ENCODE measurements at regions not wholly inside any gene's neighbourhood (a gene's known extent, or its start where the extent isn't known, plus 50 kb on each side); places are given as distances from the start of the nearest gene placed in this dataset.

DNA sequence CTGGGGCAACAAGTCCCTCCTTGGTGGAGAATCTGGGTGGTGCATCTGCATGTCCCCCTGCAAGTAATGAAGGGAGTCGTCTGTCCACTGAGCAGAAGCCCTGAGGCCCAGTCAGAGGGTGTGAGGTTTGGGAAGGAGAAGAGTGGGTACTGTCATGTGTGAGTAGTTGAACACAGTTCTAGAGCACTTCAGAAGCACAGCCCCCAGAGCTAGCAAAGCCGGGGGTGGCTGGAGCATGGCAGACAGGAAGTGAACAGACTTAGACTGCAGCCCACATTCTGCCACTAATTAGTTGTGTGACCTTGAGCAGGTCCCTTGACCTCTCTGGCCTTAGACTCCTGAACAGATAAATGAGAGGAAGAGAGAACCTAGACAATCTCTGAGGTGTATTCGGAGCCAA lies 207.6 kb downstream of the UACA start:
- no peak for DNase-seq

GRCh38 chr15:70547846-70548487 lies 215.4 kb downstream of the UACA start:
- DNase-seq = no peak

GRCh38 chr15:70545526-70545925 lies 217.8 kb downstream of the UACA start:
- no peak for DNase-seq

DNA sequence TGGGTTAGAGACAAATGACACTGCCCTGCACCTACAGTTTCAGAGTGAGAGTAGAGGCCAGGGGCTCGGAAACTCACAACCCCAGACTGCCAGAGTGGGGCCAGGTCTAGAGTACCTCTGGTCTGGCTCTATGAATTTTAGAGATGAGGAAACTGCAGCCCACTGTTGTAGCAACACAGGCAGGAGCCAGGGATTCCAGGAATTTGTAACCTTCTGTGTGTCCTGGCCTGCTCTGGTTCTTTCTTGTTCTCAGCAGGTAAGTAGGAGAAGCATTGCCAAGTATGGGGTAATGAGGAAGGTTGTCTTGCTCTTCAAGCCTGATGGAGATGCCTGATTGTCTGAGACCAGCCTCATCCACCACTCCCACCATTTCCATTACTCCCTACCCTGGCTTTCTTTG lies 221.8 kb downstream of the UACA start:
- DNase-seq = peak in 1 of 2 experiments; percentile 17

DNA sequence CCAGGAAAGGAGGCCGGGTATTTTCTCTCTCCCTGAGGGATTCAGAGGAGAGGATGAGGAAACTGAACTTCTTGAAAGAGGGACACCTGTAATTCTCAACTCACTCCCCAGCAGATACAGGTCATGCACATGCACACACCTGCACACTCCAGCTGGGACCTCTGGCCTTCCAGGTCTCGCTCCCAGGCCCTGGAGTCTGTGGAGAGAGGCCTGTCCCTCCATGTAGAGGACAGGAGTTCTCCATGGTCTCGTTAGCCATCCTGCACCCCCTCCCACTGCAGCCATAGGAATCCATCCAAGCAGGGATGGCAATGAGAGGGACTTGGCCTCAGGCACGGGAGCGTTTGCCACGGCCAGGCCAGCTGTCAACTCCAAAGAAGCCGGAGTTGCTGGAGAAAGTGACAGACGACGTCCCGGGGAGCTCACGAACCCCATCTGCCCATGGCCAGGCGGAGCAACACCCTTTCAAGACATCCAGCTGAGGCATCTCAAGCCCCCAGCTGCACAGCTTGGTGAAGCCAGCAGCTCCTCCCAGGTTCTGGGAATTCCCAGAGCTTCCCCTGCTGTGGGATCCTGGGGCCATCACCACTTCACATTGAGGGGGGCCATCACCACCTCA lies 223.3 kb downstream of the UACA start:
- no peak for DNase-seq

- DNase-seq = no peak
Measured at GRCh38 chr15:70539409-70539808, 223.9 kb downstream of the UACA start.

GRCh38 chr15:70538278-70538677 lies 225.1 kb downstream of the UACA start:
- no peak for DNase-seq

GRCh38 chr15:70535955-70536338 lies 227.4 kb downstream of the UACA start:
- DNase-seq = no peak

- no peak for DNase-seq
Measured at GRCh38 chr15:70535071-70535954, 228.0 kb downstream of the UACA start.

GRCh38 chr15:70533931-70534742 lies 229.2 kb downstream of the UACA start:
- DNase-seq = no peak

GRCh38 chr15:70532531-70533186 lies 230.7 kb downstream of the UACA start:
- no peak for DNase-seq

DNA sequence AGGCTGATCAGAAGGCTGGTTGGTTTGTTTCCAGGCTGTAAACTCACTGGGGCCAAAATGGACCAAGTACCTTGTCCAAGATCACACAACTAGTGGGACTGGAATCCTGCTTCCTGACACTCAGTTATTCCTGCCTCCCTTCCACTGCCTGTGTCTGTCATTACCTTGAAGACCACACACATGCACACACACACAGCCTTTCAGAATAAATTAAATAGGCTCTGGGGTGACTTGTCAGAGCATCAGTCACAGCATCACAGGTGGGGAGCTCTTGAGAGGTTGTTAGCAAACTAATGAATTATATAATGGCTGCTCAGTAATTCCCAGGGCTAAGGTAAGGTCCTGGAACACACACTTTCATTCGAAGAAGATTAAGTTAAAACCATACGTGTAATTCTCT lies 231.8 kb downstream of the UACA start:
- no peak for DNase-seq

DNA sequence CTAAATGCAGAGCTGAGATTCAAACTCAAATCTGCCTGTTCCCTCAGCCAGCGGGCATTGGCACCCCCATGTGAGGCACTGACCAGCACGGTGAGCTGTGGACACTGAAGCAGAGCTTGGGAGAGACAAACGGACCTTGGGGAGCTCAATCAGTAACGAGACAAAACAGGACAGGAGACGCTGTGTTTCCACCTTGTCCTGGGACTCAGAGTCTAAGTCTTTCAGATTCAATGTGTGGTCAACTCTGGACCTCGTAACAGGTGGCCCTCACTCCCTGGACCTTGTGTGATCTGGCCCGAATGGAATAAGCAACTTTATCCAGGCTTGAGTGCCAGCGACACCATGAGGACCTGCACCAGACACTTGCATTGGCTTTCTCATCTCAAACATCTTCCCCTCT lies 232.5 kb downstream of the UACA start:
- DNase-seq = no peak

GRCh38 chr15:70530503-70530902 lies 232.9 kb downstream of the UACA start:
- DNase-seq = no peak

DNA sequence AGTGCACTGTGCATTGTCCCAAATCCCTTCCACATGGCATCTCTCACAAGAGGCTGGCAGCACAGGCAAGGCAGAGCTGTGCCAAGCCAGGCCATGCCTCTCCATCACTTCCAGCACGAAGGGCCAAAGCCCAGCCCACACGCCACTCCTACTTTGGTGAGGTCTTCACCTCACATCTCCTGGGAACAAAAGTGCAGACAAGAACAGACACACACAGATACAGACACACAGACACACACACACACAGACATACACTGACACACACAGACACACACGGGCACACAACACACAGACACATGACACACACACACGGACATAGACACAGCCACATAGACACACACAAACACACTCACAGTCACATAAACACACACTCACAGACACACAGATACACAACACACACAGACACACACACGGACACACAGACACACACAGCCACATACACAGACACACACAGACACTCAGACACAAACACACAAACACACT lies 233.3 kb downstream of the UACA start:
- DNase-seq = no peak

GRCh38 chr15:70528816-70529215 lies 234.5 kb downstream of the UACA start:
- no peak for DNase-seq

GRCh38 chr15:70528270-70528706 lies 235.1 kb downstream of the UACA start:
- no peak for DNase-seq

GRCh38 chr15:70526974-70527325 lies 236.4 kb downstream of the UACA start:
- DNase-seq = peak; percentile 53 to 71

DNA sequence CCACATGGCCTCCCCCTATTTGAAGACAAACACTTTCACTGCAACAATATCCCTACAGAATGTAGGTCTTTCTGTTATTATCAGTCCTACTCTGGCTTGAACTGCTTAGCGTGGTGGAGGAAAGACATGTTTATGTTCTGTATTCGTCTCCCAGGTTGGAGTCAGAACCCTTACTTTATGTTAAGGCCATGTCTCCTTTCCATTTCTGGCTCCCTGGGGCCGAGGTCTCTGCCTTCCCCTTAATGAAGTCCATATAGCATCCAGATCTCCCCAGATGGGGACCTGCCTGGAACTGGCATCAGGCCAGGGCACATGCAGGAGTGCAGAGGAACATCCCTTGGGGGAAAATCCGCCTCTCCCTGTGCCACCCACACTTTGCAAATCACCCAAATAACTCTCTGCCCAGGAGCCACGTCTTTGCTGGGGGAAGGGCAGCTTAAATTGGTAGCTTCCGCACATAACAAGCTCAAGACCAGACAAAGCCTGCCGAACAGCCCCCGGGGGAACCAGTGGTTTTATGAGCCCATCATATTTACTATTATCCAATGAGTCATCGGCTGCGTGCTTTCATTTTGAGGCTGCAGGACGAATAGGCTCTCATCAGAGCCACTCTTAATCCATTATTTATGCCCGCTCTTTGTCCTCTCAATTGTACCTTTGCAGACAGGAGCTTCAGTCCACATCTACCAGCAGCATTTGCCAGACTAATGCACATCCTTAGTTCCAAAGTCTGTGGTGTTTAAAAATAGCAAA lies 237.0 kb downstream of the UACA start:
- peak; percentile 90 to 91 for DNase-seq

GRCh38 chr15:70525551-70525950 lies 237.8 kb downstream of the UACA start:
- no peak for DNase-seq

GRCh38 chr15:70524470-70524869 lies 238.9 kb downstream of the UACA start:
- DNase-seq = no peak

DNA sequence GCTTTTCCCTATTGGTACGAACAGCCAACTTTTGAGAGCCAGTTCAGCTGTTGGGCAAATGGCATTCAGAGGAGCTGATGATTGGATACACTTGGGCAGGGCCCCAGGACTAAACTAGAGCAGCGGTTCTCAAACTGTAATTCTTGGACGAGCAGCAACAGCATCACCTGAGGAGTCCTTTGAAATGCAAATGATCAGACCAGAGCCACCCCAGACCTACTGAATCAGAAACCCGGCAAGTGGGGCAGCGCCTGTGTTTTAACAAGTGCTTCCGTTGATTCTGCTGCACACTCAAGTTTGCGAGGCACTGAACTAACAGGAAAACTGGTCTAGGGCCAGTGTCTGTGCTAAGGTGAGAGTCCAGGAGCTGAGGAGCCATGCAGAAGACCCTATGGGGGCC lies 239.7 kb downstream of the UACA start:
- no peak for DNase-seq
